ENCODE measurements at regions not wholly inside any gene's neighbourhood (a gene's known extent, or its start where the extent isn't known, plus 50 kb on each side); places are given as distances from the start of the nearest gene placed in this dataset.

- H3K4me3 ChIP-seq (ENCODE audit: low read depth, low read length), result no peak overlapping the region
Observed at GRCh38 chr4:16289897-16290554, 63.8 kb upstream of the TAPT1 start.

GRCh38 chr4:16284050-16284449, 57.8 kb upstream of the TAPT1 start:
- no peak overlapping the region for H3K4me3 ChIP-seq (ENCODE audit: low read depth, low read length)
- no peak for TF ChIP-seq CTCF (IDR thresholded peaks at IDR 0.05; ENCODE audit: borderline replicate concordance, insufficient read depth, low read depth, low read length)

More at GRCh38 chr4:16289897-16290554, 63.8 kb upstream of the TAPT1 start:
- TF ChIP-seq CTCF (IDR thresholded peaks at IDR 0.05; ENCODE audit: borderline replicate concordance, insufficient read depth, low read depth, low read length), result 0 out of 2 replicates have a peak, but pooled peaks have one; percentile 17

GRCh38 chr4:16278178-16278577, 51.9 kb upstream of the TAPT1 start:
- TF ChIP-seq CTCF (IDR thresholded peaks at IDR 0.05; ENCODE audit: borderline replicate concordance, insufficient read depth, low read depth, low read length), result no peak

More at GRCh38 chr4:16278178-16278577, 51.9 kb upstream of the TAPT1 start:
- no peak overlapping the region for H3K4me3 ChIP-seq (ENCODE audit: low read depth, low read length)

Data from GM12875 (cell line).